Gastrocnemius medialis (tissue), 4 donors: ENCODE measurements at regions not wholly inside any gene's neighbourhood (a gene's known extent, or its start where the extent isn't known, plus 50 kb on each side); places are given as distances from the start of the nearest gene placed in this dataset.

ENCODE experiments used
- CTCF ChIP-seq, 5 experiments: fragments of 450-650 bp in 3 of 5; fragments of 200-600 bp in 2 of 5; sonication (generic) in 2 of 5; IDR thresholded peaks in 4 of 5; conservative IDR thresholded peaks in 1 of 5; 1 replicate in 4 of 5; 2 replicates in 1 of 5; pipeline ENCODE4 v1.5.1; 2016 to 2019; ENCODE audit warnings: antibody characterized with exemption in 5 of 5, mild to moderate bottlenecking in 3 of 5, moderate library complexity in 3 of 5
- POLR2A ChIP-seq, 2 donors: fragments of 450-650 bp; IDR thresholded peaks; one replicate each; pipeline ENCODE4 v1.6.1; 2017; ENCODE audit warnings: antibody characterized with exemption in 2 of 2, mild to moderate bottlenecking in 2 of 2, moderate library complexity in 2 of 2

GRCh38 chr3:56856752-56857151 is 55.0 kb upstream of the ARHGEF3 start:
- TF ChIP-seq POLR2A (IDR thresholded peaks at IDR 0.05) (no peak), CTCF (IDR thresholded peaks at IDR 0.05 in 4 of 5, conservative IDR thresholded peaks at IDR 0.05 in 1 of 5) (no peak)
